ENCODE measurements at regions not wholly inside any gene's neighbourhood (a gene's known extent, or its start where the extent isn't known, plus 50 kb on each side); places are given as distances from the start of the nearest gene placed in this dataset.

GRCh38 chr12:77372026-77372425 is 306.7 kb upstream of the E2F7 start:
- TF ChIP-seq CTCF (conservative IDR thresholded peaks at IDR 0.05) (no peak), EZH2 (IDR thresholded peaks at IDR 0.05; ENCODE audit: low read depth) (no peak)
